CD4-positive, alpha-beta T cell treated with Interleukin-17A for 1 hour (primary cell): ENCODE measurements at regions not wholly inside any gene's neighbourhood (a gene's known extent, or its start where the extent isn't known, plus 50 kb on each side); places are given as distances from the start of the nearest gene placed in this dataset.
"Not testable (repeated sequence)": the region's sequence is repeated elsewhere in the genome, so short reads cannot be mapped to it uniquely, and the experiment has no call there.

Experiments
- DNase-seq: peaks from one replicate; pipeline ENCODE4 v3.0.0-alpha.2; 2020

DNA sequence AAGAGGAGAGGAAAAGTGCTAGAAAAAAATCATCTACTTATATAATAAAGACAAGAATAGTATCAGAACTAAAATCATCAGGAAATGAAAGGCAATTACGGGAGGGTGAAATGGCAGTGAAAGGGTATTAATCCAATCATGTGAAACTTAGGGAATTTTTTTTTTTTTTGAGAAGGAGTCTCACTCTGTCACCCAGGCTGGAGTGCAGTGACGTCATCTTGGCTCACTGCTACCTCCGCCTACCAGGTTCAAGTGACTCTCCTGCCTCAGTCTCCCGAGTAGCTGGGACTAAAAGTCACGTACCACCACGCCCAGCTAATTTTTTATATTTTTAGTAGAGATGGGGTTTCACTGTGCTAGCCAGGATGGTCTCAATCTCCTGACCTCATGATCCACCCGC is 501.3 kb downstream of the COL12A1 start:
- DNase-seq: not testable (repeated sequence)

- no peak for DNase-seq
These were observed 515.5 kb downstream of the COL12A1 start for GRCh38 chr6:74690365-74690764.

DNA sequence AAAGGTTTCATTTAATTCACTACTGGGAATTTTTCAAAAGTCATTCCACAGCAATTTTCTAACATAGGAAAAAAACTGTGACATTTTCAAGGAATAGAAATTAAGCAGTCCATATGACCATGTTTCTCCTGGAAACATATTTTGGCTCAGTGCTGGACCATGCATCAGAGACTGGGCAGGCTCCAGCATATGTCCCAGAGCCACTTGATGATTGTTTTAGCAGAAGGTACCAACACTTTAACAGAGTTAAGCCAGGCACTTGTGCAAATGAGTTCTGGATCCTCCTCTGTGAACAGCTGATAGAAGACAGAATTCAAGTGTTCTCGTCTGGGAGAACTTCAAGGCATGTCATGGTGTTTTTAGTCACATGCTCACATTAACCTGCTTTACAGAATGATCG is 516.3 kb downstream of the COL12A1 start:
- no peak for DNase-seq

GRCh38 chr6:74677463-74677862 is 528.4 kb downstream of the COL12A1 start:
- DNase-seq: no peak

- DNase-seq: no peak
These were observed 528.9 kb downstream of the COL12A1 start for GRCh38 chr6:74676906-74677305.

DNA sequence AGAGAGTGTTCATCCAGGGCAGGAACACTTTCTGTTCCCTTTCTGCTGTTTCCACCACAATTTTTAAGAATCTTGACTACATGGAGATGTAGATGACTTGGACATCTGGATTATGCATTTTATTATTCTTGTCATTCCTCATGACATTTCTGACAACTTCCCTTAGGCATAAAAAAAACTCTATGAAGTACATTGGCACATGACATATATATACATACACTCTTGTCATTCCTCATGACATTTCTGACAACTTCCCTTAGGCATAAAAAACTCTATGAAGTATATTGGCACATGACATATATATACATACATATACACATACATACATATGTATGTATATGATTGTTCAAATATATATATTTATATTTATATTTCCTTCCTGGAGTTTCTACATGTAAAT is 531.5 kb downstream of the COL12A1 start:
- no peak for DNase-seq

DNA sequence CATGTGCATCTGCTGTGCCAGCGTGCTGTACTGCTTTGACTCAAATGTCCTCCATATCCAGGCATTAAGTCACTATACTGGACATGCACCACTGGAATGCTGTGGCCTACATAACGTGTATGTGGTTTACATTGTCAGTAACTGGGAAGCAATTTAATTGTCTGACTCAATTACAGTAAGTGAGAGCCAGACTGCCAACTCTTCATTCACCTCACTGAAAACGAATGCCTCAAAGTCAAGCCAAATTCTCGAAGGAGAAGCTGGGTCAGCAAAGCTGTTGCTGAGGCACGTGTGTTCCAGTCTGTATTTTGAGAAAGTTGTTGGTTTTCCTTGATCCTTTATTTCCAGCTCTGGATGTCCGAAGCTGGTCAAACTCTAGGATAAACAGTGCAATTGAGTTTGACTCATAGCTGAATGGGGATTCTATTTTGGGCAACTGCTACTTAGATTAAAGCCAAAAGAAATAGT is 534.3 kb downstream of the COL12A1 start:
- DNase-seq: no peak

DNA sequence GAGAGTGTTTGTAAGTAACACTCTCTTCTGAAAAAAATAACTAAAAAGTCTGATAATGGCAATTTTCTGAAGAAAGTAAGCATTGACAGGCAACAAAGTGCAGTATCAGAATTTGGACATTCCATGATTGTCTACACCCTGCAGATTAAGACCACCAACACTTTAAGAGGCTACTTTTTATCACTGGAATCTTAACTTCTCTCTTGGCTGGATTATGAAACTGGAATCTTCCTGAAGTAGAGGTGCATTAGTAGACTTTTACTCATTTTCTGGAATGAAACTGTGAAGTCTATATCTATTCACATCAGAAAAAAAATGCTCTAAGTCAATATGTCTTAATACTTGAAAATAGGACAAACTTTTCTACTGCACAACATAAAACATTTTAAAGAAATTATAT is 547.5 kb downstream of the COL12A1 start:
- no peak for DNase-seq

DNA sequence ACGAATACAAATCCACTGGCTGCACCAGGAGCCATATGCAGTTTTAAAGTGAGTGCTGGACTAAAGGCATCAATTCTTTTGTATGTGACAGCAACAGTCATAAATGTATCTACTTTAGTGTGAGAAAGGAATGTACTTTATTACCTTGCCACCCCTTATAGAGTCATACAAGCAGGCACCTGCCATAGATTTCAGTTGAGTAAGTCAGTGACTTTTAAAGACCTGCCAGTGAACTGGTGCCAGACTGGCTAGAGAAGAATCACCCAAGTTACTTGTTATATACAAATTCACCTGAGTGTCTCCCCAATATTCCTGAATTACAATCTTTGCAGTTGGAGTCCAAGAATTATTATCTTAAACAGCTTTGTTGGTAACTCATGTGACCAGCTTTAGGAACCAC is 547.9 kb downstream of the COL12A1 start:
- no peak for DNase-seq

DNA sequence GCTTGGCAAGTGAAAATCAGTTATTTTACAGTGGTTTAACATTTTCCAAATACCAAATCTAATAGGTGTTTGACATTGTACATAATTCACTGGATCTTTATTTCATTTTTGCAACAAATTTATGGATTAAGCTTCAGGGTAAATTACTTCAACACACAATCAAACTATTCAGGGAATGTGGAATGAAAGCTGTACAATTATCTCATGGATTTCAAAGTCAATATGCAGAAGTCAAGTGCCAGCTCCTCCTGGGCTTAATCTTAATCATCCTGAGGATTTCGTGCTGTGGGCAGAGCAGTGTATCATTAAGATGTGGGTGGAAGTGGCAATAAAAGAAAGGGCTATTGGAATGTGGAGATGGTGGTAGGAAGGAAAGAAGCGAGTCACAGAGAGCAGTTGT is 548.8 kb downstream of the COL12A1 start:
- no peak for DNase-seq

DNA sequence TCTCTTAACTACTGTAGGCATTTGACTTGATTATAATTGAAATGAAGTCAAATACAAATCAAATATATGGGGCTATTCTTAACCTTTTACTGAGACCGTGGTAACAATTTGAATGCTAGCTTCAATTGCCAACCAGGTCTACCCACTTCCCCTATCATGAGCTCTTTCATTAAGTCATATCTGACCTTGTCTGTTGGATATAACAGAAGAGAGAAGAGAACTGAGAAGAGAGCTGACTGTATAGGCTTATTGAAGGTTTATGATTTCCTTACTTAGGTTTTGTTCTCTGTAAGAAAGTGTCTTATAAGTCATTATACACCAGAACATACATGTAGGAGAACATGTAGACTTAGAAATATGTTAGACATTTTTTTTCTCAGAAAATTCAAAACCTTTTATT is 549.4 kb downstream of the COL12A1 start:
- no peak for DNase-seq

- no peak for DNase-seq
These were observed 551.6 kb downstream of the COL12A1 start for GRCh38 chr6:74654296-74654695.

GRCh38 chr6:74651948-74652842 is 553.7 kb downstream of the COL12A1 start:
- DNase-seq: no peak

- no peak for DNase-seq
These were observed 555.2 kb downstream of the COL12A1 start for GRCh38 chr6:74650668-74651067.

DNA sequence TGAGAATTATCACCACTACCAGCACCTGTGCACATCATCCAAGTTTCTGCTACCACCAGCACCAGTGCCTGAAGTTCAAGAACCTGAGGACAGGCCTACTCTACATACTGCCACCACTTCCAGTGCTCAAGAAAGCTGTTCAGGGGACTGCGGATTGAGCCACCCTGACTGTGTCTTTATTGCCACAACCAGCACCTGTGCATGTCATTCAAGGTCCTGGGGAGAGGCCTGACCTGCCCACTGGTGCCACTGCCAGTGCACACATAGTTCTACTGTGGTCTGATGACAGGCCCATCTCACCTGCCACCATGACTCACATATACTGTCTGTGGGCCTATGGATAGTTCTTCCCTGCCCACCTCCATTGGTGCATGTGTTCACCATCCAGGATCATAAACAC is 559.4 kb downstream of the COL12A1 start:
- DNase-seq: no peak

DNA sequence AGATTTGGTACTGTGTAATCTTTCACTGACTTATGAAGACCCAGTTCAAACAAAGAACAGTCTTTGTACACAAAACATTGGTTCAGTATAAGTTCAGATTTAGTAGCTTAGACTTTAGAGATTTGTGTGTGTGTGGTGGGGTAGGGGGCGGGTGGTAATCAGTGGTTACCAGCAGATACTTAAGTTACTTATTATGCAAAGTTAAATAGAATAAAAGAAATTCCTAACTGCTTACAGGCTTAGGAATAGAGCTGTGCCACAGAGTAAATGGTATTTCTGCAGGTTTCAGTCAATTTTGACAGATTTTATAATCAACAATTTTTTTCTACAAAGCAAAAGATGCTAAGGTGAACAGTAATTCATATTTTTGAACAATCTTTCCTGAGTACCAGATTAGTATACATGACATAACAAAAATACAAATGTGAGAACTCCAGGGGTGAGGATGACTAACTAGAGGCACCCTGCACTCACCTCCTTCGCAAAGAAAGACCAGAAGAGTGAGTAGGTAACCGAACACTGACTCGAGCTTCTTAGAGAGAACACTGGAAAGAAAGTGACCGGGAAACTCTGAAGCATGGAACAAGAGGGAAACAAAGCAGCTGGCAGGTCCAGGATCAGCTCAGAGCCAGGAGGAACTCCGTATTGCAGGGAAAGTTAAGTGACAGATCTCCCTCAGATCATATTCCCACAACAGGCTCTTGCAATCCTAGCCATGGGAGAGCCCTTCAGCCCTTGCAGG is 560.6 kb downstream of the COL12A1 start:
- DNase-seq: no peak

- DNase-seq: no peak
These were observed 563.8 kb downstream of the COL12A1 start for GRCh38 chr6:74642101-74642500.

GRCh38 chr6:74638412-74638811 is 567.4 kb downstream of the COL12A1 start:
- no peak for DNase-seq

DNA sequence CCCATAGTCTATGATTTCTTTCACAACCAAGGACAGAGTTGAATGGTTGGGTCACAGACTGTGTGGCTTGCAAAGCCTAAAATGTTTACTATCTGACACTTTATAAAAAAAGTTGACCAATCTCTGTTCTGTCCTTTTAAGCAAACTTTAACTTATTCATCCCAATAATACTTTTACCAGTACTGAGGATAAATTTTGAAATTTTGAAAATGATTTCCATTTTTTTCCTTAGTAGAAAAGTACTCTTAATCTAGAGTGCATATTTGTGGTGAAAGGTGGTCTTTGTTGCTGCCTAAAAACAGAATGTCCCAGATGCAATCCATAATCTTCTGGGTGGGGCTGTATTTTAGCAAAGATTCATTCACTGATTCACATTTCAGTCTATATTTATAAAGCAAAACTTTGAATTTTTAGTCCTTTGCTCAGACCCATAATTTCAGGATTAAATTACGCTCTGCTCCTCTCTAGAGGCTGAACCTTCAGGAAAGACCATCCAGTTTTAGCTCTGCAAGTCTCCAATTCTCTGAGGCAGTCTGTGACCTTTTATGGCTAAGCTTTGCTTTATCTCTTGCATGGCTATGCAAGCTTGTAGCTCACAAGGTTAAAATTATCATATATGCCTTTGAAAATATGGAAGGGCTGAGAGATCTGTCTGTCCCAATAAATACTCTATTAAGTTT is 573.5 kb downstream of the COL12A1 start:
- no peak for DNase-seq

DNA sequence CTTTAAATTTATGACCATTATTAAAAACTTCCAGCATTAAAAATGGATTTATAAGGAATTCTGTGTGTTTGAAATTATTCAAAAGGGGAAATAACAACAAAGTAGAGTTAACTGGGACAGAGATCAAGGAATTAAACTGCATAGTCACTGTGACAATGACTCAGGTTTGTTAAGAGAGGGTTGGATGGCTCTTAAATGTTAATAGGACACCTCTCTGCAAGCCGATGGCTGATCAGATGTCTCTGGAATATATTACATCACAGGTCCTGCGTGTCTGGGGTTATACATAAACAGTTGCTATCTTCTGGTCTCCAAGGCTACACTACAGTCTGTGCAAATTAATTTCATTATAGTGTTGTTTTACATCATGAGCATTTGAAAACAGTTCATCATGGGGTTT is 574.3 kb downstream of the COL12A1 start:
- DNase-seq: no peak

DNA sequence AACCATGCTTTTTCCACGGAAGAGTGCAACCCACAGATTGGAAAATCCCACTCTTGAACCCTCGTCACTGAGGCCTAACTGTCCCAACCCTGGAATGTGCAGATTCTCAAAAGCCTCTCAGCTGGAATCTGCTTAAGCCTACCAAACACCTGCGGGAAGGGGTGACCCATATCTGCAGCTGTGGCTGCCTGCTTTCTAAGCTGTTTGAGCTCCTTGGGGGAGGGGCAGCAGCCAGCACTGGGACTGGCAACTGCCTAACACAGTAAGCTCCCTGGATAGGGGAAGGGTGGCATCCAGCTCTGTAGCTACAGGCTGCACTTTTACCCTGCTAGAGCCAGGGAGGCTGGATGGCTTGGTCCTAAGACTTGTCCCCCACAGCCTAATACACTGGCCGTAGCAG is 579.6 kb downstream of the COL12A1 start:
- DNase-seq: no peak

GRCh38 chr6:74623027-74623426 is 582.8 kb downstream of the COL12A1 start:
- DNase-seq: no peak

DNA sequence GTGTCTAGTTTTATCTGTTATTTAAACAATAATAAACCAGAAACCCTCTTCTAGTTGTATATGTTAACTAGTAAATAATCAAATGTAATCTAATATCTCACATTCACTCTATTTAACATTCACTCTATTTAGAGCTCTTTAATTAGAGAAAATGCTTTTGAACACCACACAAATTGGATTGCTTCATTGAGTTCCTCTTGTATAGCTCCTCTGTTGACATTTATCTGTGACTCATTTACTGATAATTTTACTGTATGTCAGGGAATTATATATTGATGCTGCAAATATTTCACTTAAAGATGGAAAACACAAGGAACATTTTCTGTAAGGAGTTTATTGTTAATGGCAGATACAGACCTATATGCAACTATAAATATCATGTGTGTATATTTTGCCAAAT is 594.6 kb downstream of the COL12A1 start:
- DNase-seq: no peak

DNA sequence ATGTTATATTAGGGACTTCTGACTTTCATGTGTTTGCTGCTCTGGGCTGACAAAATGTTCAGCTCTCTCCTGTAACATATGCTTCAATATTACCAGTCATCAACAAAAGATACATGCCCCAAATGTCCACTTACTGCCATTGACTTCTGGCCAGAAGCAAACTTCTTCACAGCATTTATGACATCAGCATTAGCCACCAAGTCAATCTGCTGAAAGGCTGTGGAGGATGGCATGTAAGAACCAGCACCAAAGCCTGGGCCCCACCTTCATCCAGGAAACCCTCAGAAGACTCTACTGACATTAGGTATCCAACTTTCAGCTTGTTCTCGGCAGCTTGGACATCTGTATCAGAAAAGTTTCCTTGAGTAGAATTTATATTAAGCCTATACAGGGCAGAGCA is 595.5 kb downstream of the COL12A1 start:
- DNase-seq: no peak
